M059J (cell line): ENCODE measurements at regions not wholly inside any gene's neighbourhood (a gene's known extent, or its start where the extent isn't known, plus 50 kb on each side); places are given as distances from the start of the nearest gene placed in this dataset.

Source experiments
- DNase-seq: peaks from one replicate; pipeline ENCODE4 v3.0.0-alpha.2; 2012; ENCODE audit warnings: low read depth

DNA sequence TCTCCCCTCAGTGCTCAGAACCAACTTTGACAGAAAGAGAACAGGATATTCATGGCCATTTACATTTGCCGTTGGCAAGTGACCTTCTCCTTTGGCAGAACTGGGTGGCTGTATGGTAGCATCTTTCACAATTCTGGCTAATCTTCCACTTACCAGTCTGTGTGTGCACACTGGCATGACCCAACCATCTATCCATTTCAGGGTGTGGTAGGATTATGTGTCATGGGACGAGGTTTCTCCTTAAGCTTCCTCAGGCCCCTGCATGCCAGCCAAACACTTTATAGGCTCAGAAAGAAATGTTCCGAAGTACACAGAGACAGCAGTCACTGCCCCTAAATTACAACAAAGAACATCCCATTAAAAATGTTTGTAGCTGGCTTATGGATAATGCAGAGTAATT is 497.1 kb downstream of the NFIB start:
- DNase-seq, result no peak

- DNase-seq, result no peak
These were observed 499.1 kb downstream of the NFIB start for GRCh38 chr9:13814647-13815400.

GRCh38 chr9:13811876-13812275 is 502.1 kb downstream of the NFIB start:
- DNase-seq, result no peak

GRCh38 chr9:13810510-13810909 is 503.4 kb downstream of the NFIB start:
- peak; percentile 62 for DNase-seq

- DNase-seq, result no peak
These were observed 504.5 kb downstream of the NFIB start for GRCh38 chr9:13809401-13809800.

DNA sequence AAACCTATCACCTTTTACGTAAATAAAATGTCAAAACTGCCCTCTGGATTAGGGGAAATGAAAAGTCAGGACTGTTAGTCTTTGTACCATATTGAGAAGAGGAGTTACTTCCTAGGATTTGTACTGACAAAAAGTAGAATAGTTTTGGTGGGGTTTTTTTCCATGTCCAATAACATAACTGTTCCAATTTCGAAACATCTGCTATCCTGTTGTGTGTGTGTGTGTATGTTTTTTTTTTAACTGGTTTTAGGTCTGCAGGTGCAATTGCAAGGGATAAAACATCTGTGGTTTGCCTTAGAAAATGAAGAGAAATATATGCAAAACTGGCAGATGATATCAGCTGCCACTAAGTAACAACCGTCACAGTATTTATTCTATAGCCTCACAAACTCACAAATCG is 506.8 kb downstream of the NFIB start:
- DNase-seq, result no peak

GRCh38 chr9:13806714-13807113 is 507.2 kb downstream of the NFIB start:
- no peak for DNase-seq

GRCh38 chr9:13805546-13805945 is 508.4 kb downstream of the NFIB start:
- no peak for DNase-seq

DNA sequence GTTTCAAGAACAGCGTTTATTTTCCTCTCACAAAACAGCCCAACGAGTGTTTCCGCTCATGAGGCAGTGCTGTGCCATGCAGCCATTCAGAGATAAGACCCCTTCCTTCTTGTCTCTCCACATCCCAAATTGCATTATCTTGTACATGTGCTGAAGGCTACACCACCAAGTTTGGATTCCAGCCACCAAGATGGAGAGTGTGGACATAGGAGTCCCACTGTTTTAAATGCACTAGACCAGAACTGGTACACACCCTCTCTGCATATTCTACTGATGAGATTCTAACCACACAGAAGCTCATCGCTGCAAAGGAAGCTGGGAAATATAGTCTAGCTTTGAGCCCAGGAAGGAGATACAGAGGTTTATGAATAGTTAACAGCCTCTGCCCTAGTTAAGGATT is 509.4 kb downstream of the NFIB start:
- peak; percentile 24 for DNase-seq

DNA sequence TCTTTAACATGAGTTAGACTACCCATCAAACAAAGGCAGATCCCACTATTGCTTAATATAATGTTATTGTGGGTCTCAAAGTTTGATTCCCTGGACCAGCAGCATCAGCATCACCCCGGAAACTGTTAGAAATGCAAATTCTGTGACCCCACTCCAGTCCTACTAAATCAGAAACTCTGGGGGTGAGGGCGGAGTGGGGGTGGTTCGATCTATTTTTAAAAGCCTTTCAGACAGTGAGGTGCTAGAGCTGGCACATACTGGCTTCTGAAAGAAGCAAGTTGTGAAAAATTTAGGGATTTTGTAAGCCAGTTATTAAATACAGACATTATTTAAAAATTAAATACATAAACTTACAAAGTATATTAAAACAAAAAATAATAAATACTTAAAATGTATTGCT is 513.2 kb downstream of the NFIB start:
- DNase-seq, result no peak

GRCh38 chr9:13797701-13798100 is 516.2 kb downstream of the NFIB start:
- peak; percentile 4 for DNase-seq

DNA sequence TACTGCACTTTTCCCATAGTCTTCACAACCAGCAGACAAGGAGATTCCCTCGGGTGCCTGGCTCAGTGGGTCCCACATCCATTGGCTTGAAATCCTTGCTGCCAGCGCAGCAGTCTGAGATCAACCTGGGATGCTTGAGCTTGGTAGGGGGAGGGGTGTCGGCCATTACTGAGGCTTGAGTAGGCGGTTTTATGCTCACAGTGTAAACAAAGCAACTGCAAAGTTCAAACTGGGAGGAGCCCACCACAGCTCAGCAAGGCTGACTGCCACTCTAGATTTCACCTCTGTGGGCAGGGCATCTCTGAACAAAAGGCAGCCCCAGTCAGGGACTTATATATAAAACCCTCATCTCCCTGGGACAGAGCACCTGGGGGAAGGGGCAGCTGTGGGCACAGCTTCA is 512.3 kb upstream of the MPDZ start:
- no peak for DNase-seq

- no peak for DNase-seq
These were observed 510.6 kb upstream of the MPDZ start for GRCh38 chr9:13790055-13790454.

DNA sequence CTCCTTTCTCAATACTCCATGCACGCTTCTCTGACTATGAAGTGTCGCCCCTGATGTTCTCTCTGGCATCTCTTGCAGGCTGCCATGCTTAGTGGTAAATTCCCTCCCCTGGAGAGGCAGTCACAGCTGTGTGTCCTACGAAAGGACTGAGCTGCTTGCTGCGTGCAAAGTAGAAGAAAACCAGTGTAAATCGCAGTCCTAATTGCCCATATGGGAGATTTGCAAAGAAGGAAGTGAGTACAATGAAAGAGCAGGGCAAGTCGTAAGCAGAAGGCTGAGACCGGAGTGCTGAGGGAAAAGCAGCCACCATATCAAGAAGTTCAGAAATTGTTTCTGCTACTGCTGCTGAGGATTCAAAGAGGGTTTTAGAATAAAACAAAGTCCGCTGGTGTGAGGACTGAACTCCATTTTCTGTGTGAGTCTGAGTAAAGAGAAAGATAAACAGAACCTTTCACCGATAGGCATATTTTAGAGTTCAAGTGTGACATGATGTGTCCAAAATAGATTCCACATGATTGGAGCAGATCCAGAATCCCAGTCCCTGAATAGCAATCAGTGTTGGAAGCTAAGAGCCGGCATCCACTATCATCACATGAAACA is 507.8 kb upstream of the MPDZ start:
- DNase-seq, result no peak

- DNase-seq, result no peak
These were observed 507.2 kb upstream of the MPDZ start for GRCh38 chr9:13786711-13787110.

DNA sequence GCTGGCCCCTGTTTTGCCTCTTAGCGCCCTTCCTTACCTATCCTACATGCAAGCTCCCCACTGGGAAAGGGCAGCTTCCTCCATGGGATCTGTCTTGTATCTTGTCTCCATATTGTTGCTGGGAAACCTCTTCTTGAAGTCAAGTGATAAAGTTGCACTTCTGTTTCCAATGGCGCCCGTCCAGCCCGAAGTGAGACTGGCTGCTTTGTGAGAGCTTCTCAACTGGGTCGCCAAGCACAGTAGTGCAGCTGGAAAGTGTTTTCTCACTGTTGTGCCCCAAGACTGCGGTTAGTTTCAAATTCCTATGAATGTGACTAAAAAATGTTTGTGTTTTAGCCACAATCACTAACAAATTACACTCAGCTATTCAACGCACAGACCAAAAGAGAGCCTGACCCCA is 506.6 kb upstream of the MPDZ start:
- peak; percentile 47 for DNase-seq

GRCh38 chr9:13779106-13779505 is 499.6 kb upstream of the MPDZ start:
- DNase-seq, result no peak

GRCh38 chr9:13778631-13779030 is 499.1 kb upstream of the MPDZ start:
- peak; percentile 12 for DNase-seq

- DNase-seq, result no peak
These were observed 491.5 kb upstream of the MPDZ start for GRCh38 chr9:13770956-13771355.

- no peak for DNase-seq
These were observed 490.1 kb upstream of the MPDZ start for GRCh38 chr9:13769641-13770040.

DNA sequence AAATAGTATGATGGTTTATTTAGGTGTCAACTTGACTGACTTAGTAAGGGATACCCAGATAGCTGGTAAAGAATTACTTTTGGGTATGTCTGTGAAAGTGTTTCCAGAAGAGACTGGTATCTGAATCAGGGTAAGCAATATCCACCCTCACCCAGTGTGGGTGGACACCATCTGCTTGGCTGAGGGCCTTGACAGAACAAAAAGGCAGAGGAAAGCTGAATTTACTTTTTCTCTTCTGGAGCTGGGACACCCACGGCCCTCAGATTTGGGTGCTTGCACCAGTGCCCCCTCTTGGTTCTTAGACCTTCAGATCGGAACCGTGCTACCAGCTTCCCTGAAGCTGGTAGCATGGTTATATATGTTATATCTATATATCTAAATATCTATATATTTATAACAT is 489.5 kb upstream of the MPDZ start:
- DNase-seq, result no peak

DNA sequence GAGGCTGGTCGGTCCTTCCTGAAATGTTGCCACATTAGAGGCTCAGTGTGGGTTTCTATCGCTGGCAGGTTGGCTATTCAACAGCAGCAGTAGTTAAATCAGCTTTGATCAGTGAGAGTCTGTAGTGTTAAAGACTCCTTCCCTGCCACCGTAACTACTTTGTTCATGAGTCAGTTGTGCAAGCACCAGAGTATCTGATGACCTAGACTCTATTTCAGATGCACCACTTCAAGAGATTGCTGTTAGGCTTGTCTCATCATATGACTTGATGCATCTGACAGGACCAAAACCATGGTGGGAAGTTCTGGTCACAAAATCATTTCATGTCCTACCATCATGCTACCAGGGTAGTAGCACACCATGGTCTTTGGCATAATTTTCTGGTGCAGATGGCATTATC is 482.7 kb upstream of the MPDZ start:
- DNase-seq, result no peak

GRCh38 chr9:13759551-13759950 is 480.1 kb upstream of the MPDZ start:
- DNase-seq, result no peak

DNA sequence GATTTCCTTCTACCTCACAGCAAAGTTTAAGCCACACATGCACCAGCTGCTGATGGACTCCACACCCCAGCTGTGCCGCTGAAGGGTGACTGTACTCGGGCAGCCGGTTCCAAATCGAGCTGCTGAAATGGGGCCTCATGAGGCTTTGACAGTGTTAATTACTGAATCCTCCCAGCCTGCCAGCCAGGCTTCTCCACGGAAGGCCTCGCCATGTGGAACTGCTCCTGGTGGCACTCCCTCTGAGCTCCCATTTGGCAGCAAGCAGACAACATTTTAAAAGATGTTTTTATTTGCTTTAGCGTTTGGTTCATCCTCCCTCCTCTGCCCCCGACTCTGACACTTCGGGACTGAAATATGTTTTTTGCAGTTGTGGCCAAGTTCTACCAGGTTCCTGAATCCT is 479.4 kb upstream of the MPDZ start:
- DNase-seq, result no peak
